Left colon (tissue), 2 donors: ENCODE measurements at regions not wholly inside any gene's neighbourhood (a gene's known extent, or its start where the extent isn't known, plus 50 kb on each side); places are given as distances from the start of the nearest gene placed in this dataset.
"Not testable (repeated sequence)": the region's sequence is repeated elsewhere in the genome, so short reads cannot be mapped to it uniquely, and the experiment has no call there.

ENCODE experiments used
- ATAC-seq: fragments of 200-7000 bp; cut with Tn5 transposase; one replicate; pipeline ENCODE4 v1.9.1; 2020; ENCODE audit warnings: mild to moderate bottlenecking, moderate library complexity
- DNase-seq, 2 donors: peaks; one replicate each; pipeline ENCODE4 v3.0.0-alpha.2; 2020
- intact Hi-C, 2 donors: fragments of 100-400 bp; cut with DNase I in 1 of 2; cut with micrococcal nuclease in 1 of 2; formaldehyde crosslinking; loops; one replicate each; pipeline versions ENCODE4 v1.11.2 to v1.14.0; 2022; cut with DNase I, micrococcal nuclease
- donor health status: DM: no; HTN: no; CAD: no.
- donor health status: DM: yes; HTN: yes; CAD: no.

DNA sequence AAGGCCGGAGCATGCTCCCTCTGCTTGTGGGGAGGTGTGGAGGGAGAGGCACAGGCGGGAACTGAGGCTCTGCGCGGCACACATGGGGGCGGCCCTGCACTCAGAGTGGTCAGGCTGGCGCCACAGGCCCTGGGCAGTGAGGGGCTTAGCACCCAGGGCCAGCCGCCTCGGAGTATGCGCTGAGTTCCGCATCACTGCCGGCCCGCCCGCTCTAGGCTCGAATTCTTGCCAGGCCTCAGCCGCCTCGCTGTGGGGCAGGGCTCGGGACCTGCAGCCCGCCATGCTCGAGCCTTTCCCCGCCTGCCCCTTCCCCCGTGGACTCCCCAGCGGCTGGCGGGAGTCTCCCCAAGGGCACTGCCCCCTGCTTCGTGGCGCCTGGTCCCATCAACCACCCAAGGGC, 905.9 kb downstream of the SPATA31A6 start:
- intact Hi-C loops, DNase-seq, ATAC-seq: not testable (repeated sequence)

DNA sequence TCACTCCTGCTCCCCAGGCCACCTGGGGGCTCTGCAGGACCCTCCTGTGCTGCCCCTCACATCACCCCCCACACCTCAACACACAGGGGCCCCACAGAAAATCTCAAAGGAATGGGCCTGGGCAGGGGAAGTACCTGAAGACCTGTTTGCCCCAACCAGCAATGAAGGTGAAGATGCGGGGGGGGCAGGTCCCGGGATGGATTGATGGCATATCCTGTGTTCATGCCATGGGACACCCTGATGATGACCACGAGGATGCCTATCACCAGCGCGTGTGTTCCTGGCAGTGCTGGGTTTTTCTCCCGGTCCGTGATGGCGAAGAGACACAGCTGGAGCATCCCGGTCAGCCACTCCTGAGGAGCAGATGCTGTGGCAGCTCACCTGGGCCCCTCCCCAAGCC, 926.9 kb downstream of the SPATA31A6 start:
- DNase-seq, ATAC-seq, intact Hi-C loops: not testable (repeated sequence)

DNA sequence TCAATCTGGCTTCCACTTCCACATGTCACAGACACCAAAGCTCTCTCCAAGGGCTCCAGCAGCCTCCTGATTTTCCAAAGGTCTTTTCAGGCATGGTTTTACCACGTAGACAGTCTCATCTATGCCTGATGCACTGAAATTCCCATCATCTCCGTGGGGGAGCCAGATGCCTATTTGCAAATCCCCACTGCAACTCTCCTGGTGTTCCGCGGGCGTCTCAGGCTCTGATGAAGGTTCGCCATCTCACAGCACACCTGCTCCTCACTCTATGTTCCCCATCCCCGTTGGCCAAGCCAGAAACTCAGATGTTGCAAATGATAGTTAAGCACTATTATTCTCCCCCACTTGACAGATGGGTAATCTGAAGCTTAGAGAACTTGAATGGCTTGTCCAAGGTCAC, 929.4 kb downstream of the SPATA31A6 start:
- ATAC-seq, intact Hi-C loops, DNase-seq: not testable (repeated sequence)

DNA sequence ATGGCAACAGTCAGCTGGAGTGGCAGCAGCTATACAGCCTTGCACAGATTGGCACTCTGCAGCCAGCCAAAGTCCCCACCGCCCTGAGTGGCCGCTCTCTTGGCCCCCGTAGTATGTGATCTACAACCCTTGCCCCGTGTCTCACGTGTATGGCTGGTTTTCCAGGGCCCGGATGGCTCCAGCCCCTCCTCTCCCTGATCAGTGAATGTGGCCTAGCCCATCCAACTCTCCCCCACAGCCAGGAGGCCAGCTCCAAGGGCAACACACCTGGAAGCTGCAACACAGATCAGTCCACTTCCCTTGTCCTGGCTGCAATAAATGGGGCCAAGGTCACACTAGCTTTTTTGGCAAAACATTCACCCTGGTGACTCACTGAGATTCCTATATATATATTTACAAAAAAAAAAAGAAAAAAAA, 932.4 kb downstream of the SPATA31A6 start:
- intact Hi-C loops, DNase-seq, ATAC-seq: not testable (repeated sequence)

DNA sequence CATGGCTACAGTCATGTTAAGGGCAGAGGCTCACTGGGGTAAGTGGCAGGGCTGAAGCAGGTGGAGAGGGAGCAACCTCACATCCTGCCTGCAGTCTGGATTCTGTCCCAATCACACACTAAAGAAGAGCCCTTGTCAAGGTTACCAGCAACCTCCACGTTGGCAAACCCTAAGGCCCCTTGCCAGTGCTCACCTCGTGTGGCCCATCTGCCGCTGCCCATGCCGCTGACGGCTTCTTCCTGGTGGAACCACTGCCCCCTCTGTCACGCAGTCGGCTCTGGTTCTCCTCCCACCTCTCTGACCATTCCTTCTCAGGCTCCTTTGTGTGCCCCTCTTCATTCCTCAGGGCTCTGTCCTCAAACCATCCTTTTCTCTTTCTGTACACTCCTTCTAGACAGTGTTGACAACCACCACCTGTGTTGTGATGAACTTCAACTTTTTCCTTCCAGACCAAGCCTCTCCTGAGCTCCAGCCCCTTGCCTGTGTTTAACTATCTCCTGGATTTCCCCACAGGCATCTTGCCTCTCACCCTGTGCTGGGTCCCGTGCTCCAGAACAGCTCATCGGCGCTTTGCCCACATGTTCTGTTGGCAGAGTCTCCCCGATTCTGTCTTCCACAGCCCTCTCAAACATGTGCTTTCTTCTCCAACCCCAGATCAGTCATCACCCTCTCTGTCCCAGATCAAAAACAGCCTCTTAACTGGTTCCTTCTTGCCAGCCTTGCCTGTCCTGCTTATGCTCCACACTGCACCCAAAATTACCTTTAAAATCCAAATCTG, 934.8 kb downstream of the SPATA31A6 start:
- ATAC-seq, DNase-seq, intact Hi-C loops: not testable (repeated sequence)

DNA sequence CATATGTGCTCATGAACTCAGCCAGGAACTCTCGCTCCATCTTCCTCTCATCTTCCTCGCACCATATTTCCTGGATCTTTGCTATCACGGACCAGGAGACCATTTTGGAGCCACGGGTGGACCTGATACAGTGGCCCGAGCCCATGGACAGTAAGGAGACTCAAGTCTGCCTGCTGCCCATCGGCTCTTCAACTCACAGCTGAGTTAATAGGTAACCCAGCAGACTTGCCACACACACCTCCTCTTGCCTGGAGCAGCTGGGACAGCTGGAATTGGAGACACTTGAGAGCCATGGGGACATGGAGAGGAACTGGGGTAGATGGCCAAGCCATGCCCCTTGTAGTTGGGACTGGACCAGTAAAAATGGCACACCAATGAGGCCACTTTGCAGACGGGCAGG, 936.1 kb downstream of the SPATA31A6 start:
- ATAC-seq, intact Hi-C loops, DNase-seq: not testable (repeated sequence)

DNA sequence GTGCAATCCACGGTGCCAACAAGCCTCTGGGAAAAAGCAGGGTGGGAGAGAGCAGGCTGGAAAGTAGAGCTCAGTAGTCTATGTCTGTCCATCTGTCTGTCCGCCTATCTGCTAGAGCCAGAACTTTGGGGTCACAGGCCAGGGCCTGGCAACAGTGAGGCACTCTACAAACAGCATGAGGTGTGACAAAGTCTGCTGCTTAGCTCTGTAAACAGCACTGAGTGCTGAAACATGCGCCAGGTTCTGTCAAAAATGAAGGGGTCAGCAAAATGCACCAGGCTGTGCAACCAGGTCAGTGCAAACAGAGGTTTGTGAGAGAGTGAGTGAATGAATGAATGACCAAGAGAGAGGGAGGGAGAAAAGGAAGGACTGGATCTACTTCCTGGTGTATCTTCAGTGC, 936.5 kb downstream of the SPATA31A6 start:
- ATAC-seq, DNase-seq, intact Hi-C loops: not testable (repeated sequence)

DNA sequence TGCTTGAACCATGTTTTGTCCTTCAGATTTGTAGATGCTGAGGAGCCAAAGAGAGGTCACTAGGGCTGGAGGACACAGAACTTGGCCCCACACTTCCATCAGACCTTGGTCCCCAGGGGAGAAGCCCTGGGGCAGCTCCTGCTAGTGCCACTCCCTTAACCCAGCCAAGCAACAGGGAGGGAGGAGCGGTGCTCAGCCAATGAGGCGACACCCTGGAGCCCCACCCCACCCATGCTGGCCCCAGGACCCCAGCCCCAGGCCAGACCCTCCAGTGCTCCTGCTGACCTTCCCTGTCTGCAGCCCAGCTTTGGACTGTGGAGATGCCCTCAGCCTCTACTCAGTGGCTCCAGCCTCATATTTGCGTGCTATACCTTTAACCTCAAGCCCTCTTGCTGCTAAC, 942.4 kb downstream of the SPATA31A6 start:
- ATAC-seq, DNase-seq, intact Hi-C loops: not testable (repeated sequence)

DNA sequence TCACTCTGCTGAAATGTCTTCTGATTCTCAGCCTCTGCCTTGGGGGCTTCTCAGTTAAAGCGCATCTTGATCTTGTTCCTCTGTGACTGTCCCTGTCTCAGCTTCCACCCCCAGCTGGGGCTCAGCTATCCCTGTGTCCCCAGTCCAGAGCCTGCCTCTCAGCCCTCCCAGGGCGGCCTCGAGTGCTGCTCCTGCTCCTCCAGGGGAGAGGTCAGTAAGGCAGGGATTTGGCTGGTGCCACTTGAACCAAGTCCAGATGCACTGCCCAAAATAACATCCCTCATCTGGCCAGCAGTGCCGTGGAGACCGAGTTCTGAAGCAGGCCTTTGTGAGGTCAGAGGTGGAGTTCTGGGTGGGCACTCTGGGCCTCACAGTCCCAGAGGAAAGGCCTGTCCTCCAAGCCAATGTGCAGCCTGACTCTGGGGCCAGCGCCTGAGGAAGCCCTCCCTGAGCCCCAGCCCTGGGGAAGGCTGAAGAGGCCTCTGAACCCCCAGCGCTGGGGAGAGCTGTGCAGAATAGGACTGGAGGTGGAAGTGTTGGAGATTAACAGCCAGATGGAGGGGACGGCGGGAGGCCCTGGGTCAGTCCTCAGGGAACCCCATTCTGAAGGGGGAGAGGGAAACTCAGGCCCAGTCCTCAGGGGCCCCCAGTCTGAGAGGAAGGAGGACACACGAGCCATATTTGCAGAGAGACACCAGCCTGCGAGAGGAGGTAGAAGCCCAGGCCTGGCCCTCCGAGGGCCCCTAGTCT, 943.7 kb downstream of the SPATA31A6 start:
- ATAC-seq, DNase-seq, intact Hi-C loops: not testable (repeated sequence)

DNA sequence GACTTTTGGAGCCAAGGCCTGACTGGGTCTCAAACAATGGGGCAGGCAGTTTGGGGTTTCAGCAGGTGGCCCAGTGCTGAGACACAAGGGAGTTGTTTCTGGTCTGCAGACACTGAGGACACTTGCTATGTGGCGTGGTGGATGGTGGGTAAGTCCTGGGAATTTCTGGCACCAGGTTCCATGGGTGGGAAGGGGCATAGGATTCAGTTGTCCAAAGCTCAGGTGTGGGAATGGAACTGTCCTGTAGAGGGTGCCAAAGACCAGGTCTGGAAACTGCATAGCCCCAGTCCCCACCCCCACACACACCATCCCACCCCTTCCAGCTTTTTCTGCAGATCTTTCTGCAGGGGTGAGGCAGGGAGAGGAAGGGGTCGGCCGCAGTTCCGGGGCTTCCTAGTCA, 944.5 kb downstream of the SPATA31A6 start:
- ATAC-seq, intact Hi-C loops, DNase-seq: not testable (repeated sequence)

DNA sequence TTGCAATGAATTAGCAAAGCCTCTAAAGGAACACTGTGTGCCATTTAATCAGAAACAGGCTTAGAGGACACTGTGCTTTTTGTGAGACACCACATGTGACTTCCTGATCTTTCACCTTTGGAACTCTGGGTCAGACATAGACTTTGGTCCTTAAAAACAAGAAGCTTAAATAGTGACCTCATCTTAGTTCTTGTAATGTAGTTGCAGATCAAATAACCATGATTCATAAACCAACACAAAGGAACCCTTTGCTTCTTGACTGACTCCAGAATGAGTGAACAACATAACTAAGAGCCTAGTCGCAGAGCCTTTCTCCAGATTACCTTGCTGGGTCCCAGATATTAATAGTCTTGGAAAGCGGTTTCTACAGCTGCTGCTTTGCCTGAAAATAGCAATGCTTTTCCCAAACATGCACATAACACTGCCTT, 947.3 kb downstream of the SPATA31A6 start:
- DNase-seq, intact Hi-C loops, ATAC-seq: not testable (repeated sequence)

DNA sequence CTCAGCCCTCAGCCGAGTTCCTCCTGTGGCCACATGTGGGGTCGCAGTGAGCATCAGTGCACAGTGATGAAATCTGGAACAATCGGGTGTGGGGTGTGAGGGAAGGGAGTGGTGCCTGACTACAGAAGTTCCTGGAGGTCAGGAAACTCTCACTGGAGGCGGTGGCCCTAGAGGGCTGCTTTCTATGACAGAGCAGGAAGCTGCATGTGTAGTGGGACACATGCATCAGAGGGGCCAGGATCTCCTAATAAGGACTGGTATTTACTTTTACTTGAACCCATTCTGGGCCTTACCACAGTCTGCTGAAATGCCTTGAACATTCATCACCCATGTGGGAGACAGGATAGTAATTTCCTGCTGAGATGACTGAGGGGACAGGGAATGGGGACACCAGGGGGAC, 952.0 kb downstream of the SPATA31A6 start:
- intact Hi-C loops, ATAC-seq, DNase-seq: not testable (repeated sequence)

DNA sequence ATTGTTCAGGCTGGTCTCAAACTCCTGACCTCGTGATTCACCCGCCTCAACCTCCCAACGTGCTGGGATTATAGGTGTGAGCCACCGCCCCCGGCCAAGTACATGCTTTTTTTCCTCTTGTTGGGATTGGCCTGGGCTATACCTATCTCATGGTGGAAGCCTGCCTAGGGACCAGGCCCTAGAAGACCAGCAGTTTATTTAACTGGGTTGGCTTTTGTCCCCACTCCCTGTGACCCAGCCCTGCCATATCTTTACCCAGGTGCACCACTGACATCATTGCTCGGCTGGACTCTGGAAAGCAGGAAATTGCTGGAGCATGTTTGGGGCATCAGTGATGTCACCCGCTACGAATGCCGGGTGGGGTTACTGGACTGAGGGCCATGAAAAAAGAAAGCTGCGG, 955.5 kb downstream of the SPATA31A6 start:
- DNase-seq, result peak in 1 of 2 donors; percentile 38
- intact Hi-C loops, ATAC-seq: not testable (repeated sequence)

DNA sequence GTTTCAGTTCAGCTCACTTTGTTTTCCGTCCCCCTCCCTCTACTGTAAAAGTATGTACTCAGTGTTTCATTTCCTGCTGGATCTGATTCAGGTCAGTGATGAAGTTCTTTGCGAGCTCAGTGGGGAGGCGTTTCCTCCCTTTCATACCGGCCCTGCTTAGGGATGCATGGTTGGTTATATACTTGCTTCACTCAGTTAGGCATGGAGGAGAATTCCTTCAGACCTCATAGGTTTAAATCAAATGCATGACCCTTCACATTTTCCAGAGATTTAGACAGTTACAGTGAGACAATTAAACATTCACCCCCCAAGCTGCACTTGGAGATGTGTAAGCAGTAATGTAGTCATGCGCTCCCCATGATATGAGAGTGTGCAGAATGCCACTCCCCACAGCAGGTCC, 955.9 kb downstream of the SPATA31A6 start:
- DNase-seq, intact Hi-C loops, ATAC-seq: not testable (repeated sequence)

DNA sequence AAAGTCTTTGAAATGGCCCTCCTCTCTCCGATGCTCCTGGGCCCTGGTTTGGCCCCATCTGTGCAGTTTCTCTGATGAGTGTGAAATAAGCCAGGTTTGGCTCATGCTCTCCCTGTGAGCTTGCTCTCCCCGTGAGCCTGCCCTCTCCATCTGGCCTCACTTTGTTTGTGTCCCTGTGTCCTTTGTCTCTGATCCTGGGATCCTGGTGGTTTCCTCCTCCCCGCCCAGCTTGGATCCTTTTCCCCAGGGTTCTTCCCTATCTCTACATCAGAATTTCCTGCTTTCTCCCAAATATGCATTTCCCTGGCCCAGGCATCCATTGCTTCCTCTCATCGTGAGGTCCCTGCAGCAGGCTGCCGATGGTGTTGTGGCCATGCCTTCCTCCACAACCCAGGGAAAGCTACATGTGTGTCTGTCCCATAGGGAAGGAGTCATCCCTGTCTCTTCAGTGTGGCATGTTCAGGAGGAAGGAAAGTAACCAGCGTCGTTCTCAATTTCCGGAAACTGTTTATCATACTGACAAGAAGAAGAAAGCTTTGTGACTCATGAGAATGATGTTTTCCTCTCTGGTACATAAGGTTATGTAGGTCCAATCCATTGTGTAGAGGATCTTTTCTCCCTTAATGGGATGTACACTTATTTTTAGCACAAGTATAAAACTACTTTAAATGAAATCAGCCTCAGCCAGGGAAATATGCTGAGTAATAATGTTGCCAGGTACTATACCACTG, 956.6 kb downstream of the SPATA31A6 start:
- ATAC-seq, DNase-seq, intact Hi-C loops: not testable (repeated sequence)
